B cell (primary cell): ENCODE measurements at regions not wholly inside any gene's neighbourhood (a gene's known extent, or its start where the extent isn't known, plus 50 kb on each side); places are given as distances from the start of the nearest gene placed in this dataset.

Source experiments
- ATAC-seq: fragments of 200-7000 bp; cut with Tn5 transposase; one replicate; pipeline ENCODE4 v1.10.0; 2021; ENCODE audit warnings: low read depth, mild to moderate bottlenecking, moderate number of reproducible peaks, moderate library complexity
- CTCF ChIA-PET: fragments of 350-600 bp; sonication (Branson Sonifier 250); formaldehyde crosslinking; loops from one replicate; lab custom pipeline; 2021; ENCODE audit warnings: antibody characterized with exemption, inconsistent platforms; lab: Charles Lee
- POLR2A ChIA-PET: fragments of 350-600 bp; sonication (Branson Sonifier 250); formaldehyde crosslinking; loops from one replicate; lab custom pipeline; 2021; ENCODE audit warnings: antibody characterized with exemption; lab: Charles Lee
- DNase-seq: peaks from one replicate; pipeline ENCODE4 v3.0.0; 2013
- H2AFZ ChIP-seq: 2 replicates; pipeline ENCODE4 v1.6.1; 2012; ENCODE audit warnings: mild to moderate bottlenecking, low read depth, low read length; ENCODE audit not compliant: insufficient read depth, poor library complexity, severe bottlenecking
- H3K27ac ChIP-seq, 2 donors: 1 replicate in 1 of 2; 2 replicates in 1 of 2; pipeline ENCODE4 v1.5.1; 2012 to 2013; ENCODE audit warnings: low read length in 2 of 2, mild to moderate bottlenecking in 2 of 2, moderate library complexity in 1 of 2
- H3K27me3 ChIP-seq, 4 experiments: fragments of 200-600 bp in 1 of 4; sonication (generic) in 1 of 4; replicated peaks in 1 of 4; 1 replicate in 2 of 4; 2 replicates in 2 of 4; pipeline versions ENCODE4 v1.6.1 to v1.7.0; 2013 to 2016; ENCODE audit warnings: low read length in 3 of 4, mild to moderate bottlenecking in 2 of 4, mixed read lengths in 1 of 4, moderate library complexity in 1 of 4; ENCODE audit not compliant: insufficient read depth in 4 of 4, control insufficient read depth in 3 of 4; ENCODE audit errors: control extremely low read depth in 1 of 4
- H3K36me3 ChIP-seq, 2 experiments: replicated peaks in 1 of 2; 1 replicate in 1 of 2; 2 replicates in 1 of 2; pipeline versions ENCODE4 v1.6.1 to v1.7.1; 2013; ENCODE audit warnings: low read length in 1 of 2; ENCODE audit not compliant: insufficient read depth in 2 of 2, control insufficient read depth in 1 of 2; ENCODE audit errors: control extremely low read depth in 1 of 2, extremely low read depth in 1 of 2
- H3K4me1 ChIP-seq, 2 donors: fragments of 200-600 bp in 1 of 2; sonication (generic) in 1 of 2; 1 replicate in 1 of 2; 2 replicates in 1 of 2; pipeline versions ENCODE4 v1.5.1 to v1.6.1; 2013 to 2017; ENCODE audit warnings: low read length in 2 of 2; ENCODE audit not compliant: control insufficient read depth in 2 of 2, insufficient read depth in 2 of 2
- H3K4me2 ChIP-seq: replicated peaks from 2 replicates; pipeline ENCODE3; 2012; ENCODE audit warnings: mild to moderate bottlenecking, low read depth, low read length; ENCODE audit not compliant: poor library complexity, severe bottlenecking
- H3K4me3 ChIP-seq, 5 experiments: fragments of 200-600 bp in 1 of 5; sonication (generic) in 1 of 5; 1 replicate in 3 of 5; 2 replicates in 2 of 5; pipeline versions ENCODE4 v1.5.1 to v1.7.0; 2011 to 2016; ENCODE audit warnings: low read length in 4 of 5, mild to moderate bottlenecking in 4 of 5, low read depth in 2 of 5, control low read depth in 1 of 5, moderate library complexity in 1 of 5; ENCODE audit not compliant: insufficient read depth in 1 of 5; ENCODE audit errors: control extremely low read depth in 1 of 5, extremely low read depth in 1 of 5
- H3K79me2 ChIP-seq: fragments of 200-600 bp; sonication (generic); one replicate; pipeline ENCODE4 v1.6.0; 2016; ENCODE audit warnings: low read length; ENCODE audit not compliant: control insufficient read depth, insufficient read depth
- H3K9ac ChIP-seq: fragments of 200-600 bp; sonication (generic); 2 replicates; pipeline ENCODE4 v1.6.1; 2017; ENCODE audit warnings: mild to moderate bottlenecking, low read length, moderate library complexity
- H3K9me3 ChIP-seq, 3 donors: one replicate each; pipeline versions ENCODE4 v1.6.1 to v1.7.1; 2013; ENCODE audit warnings: low read length in 2 of 3; ENCODE audit not compliant: control insufficient read depth in 2 of 3, insufficient read depth in 1 of 3; ENCODE audit errors: control extremely low read depth in 1 of 3
- H4K20me1 ChIP-seq: 2 replicates; pipeline ENCODE4 v1.6.0; 2012; ENCODE audit warnings: mild to moderate bottlenecking, low read length; ENCODE audit not compliant: insufficient read depth, control insufficient read depth, poor library complexity, severe bottlenecking
- H3K27ac Mint-ChIP-seq: one replicate; pipeline ENCODE4 v1.8.0; 2021; ENCODE audit warnings: mixed read lengths
- H3K27me3 Mint-ChIP-seq: one replicate; pipeline ENCODE4 v1.8.0; 2021; ENCODE audit warnings: mixed read lengths
- H3K4me1 Mint-ChIP-seq: one replicate; pipeline ENCODE4 v1.8.0; 2021; ENCODE audit warnings: mixed read lengths
- H3K4me3 Mint-ChIP-seq: one replicate; pipeline ENCODE4 v1.8.0; 2021; ENCODE audit warnings: mixed read lengths
- H3K9me3 Mint-ChIP-seq: one replicate; pipeline ENCODE4 v1.8.0; 2022; ENCODE audit warnings: mixed read lengths; ENCODE audit not compliant: insufficient read depth
- EZH2 ChIP-seq: IDR thresholded peaks from 2 replicates; pipeline ENCODE4 v1.6.1; 2012; ENCODE audit warnings: borderline replicate concordance, low read depth, mild to moderate bottlenecking, moderate library complexity, low read length; ENCODE audit not compliant: insufficient read depth, poor library complexity, severe bottlenecking
- WGBS: methylation state at CpG from one replicate; pipeline ENCODE4 v1.1.5; 2013; ENCODE audit warnings: missing lambda C conversion rate; ENCODE audit not compliant: insufficient coverage; 5-methylcytosine and 5-hydroxymethylcytosine counted together
- intact Hi-C: fragments of 100-400 bp; cut with micrococcal nuclease; formaldehyde crosslinking; loops from one replicate; pipeline ENCODE4 v1.10.0; 2022
- TF ChIP-seq, protein P1 (sequence below): fragments of 200-600 bp; IDR thresholded peaks from one replicate; pipeline ENCODE4 v1.8.0; 2022; ENCODE audit warnings: antibody characterized with exemption, mild to moderate bottlenecking

DNA sequence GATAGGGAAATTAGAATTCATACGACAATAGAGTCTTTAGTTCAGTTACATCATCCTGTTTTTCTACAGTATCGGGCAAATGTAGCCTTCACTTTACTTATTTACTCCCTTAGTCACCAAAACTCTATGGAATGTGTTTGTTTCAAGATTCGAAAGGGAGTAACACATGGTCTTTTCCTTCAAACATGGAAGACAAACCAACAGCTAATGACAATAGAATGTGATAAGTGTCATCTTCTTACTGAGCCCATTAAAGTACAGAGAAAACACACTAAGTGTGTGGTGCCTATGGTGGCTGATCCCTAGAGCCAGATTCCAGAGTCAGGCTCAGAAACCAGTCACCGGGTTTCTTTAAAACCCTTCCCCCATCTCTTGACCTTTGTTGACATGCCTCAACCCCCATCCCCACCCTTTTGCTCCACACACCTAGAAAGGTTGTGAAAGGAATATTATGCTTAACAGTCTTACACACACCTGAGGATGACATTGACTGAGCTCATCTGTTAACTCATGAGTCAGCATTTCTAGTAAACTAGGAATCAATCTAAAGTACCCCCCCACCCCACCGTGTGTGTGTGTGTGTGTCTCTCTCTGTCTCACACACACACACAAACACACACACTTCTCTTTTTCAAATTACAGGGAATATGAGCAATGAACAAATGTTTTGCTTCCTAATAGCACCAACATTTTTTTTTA, 549.6 kb upstream of the CCDC54 start:
- Histone ChIP-seq H3K79me2 (no peaks in the 10 kb centered on the region), H3K27ac (no peak overlapping the region), H3K27me3 (no peaks in the 10 kb centered on the region), H4K20me1 (no peaks in the 10 kb centered on the region), H3K4me3 (no peak overlapping the region), H2AFZ (no peak overlapping the region), H3K9ac (no peak overlapping the region), H3K4me2 (no peak overlapping the region), H3K36me3 (no peaks in the 10 kb centered on the region), H3K9me3 (peaks cover 0 to 10% (median 0%) of the 10 kb centered on the region in 3 donors), H3K4me1 (no peaks in the 10 kb centered on the region)
- ChIA-PET CTCF (no interaction called here), POLR2A (interaction anchor here (0.5 kb wide), 1 partner anchor 196 kb away, joined by 7 read pairs; no protein-coding TSS in a partner anchor)
- Mint-ChIP-seq H3K4me1 (no peaks in the 10 kb centered on the region), H3K4me3 (no peak overlapping the region), H3K9me3 (peaks cover 8% of the 10 kb centered on the region), H3K27me3 (no peaks in the 10 kb centered on the region), H3K27ac (no peak overlapping the region)
- intact Hi-C loops, result no loop called here
- TF ChIP-seq, protein P1, sequence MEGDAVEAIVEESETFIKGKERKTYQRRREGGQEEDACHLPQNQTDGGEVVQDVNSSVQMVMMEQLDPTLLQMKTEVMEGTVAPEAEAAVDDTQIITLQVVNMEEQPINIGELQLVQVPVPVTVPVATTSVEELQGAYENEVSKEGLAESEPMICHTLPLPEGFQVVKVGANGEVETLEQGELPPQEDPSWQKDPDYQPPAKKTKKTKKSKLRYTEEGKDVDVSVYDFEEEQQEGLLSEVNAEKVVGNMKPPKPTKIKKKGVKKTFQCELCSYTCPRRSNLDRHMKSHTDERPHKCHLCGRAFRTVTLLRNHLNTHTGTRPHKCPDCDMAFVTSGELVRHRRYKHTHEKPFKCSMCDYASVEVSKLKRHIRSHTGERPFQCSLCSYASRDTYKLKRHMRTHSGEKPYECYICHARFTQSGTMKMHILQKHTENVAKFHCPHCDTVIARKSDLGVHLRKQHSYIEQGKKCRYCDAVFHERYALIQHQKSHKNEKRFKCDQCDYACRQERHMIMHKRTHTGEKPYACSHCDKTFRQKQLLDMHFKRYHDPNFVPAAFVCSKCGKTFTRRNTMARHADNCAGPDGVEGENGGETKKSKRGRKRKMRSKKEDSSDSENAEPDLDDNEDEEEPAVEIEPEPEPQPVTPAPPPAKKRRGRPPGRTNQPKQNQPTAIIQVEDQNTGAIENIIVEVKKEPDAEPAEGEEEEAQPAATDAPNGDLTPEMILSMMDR, result no peak
- no peak for TF ChIP-seq EZH2
- DNase-seq (no peak), ATAC-seq (no peak)
- WGBS, result no CpG with 5 or more reads among the region's 5 CpGs

DNA sequence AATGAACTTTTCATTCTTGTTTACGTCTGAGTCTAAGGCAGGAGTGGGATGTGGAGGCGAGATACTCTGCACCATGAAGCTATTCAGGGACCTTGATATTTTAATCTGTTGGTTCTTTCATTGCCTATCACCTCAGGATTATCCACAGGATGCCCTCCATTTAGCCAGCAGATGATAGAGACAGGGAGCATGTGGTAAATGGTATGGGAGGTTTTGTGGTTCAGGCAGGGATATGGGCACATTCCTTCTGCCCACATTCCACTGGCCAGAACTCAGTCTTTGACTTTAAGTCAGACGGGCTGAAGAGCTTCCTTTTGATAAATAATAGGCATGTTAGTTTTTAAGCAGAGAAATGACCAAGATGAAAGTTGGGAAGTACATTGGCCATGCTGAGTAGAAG, 548.0 kb upstream of the CCDC54 start:
- H3K4me1 Mint-ChIP-seq, result no peaks in the 10 kb centered on the region
- H3K27me3 ChIP-seq, result no peaks in the 10 kb centered on the region
- H3K27ac ChIP-seq, result no peak overlapping the region
- H3K4me3 Mint-ChIP-seq, result no peak overlapping the region
- no peaks in the 10 kb centered on the region for H4K20me1 ChIP-seq
- DNase-seq (no peak), ATAC-seq (no peak)
- H3K9ac ChIP-seq, result no peak overlapping the region
- WGBS, result 100% methylated on average over 1 of the region's 3 CpGs
- no peaks in the 10 kb centered on the region for H3K36me3 ChIP-seq
- H3K27ac Mint-ChIP-seq, result no peak overlapping the region
- intact Hi-C loops, result no loop called here
- ChIA-PET POLR2A (no interaction called here), CTCF (no interaction called here)
- H3K4me3 ChIP-seq, result no peak overlapping the region
- no peaks in the 10 kb centered on the region for H3K79me2 ChIP-seq
- H3K9me3 ChIP-seq, result peaks cover 0 to 13% (median 0%) of the 10 kb centered on the region in 3 donors
- peaks cover 8% of the 10 kb centered on the region for H3K9me3 Mint-ChIP-seq
- no peak overlapping the region for H2AFZ ChIP-seq
- no peaks in the 10 kb centered on the region for H3K4me1 ChIP-seq
- H3K4me2 ChIP-seq, result no peak overlapping the region
- no peak for TF ChIP-seq EZH2
- TF ChIP-seq, protein P1, result no peak
- no peaks in the 10 kb centered on the region for H3K27me3 Mint-ChIP-seq
